B cell (primary cell): ENCODE measurements at regions not wholly inside any gene's neighbourhood (a gene's known extent, or its start where the extent isn't known, plus 50 kb on each side); places are given as distances from the start of the nearest gene placed in this dataset. TPM values are rescaled to one million over a fixed set of nuclear protein-coding genes. Genes with fewer than 3 reads are reported as not detected.

Source experiments
- ATAC-seq: fragments of 200-7000 bp; cut with Tn5 transposase; one replicate; pipeline ENCODE4 v1.10.0; 2021; ENCODE audit warnings: low read depth, mild to moderate bottlenecking, moderate number of reproducible peaks, moderate library complexity
- CTCF ChIA-PET: fragments of 350-600 bp; sonication (Branson Sonifier 250); formaldehyde crosslinking; loops from one replicate; lab custom pipeline; 2021; ENCODE audit warnings: antibody characterized with exemption, inconsistent platforms; lab: Charles Lee
- POLR2A ChIA-PET: fragments of 350-600 bp; sonication (Branson Sonifier 250); formaldehyde crosslinking; loops from one replicate; lab custom pipeline; 2021; ENCODE audit warnings: antibody characterized with exemption; lab: Charles Lee
- DNase-seq: peaks from one replicate; pipeline ENCODE4 v3.0.0; 2013
- H2AFZ ChIP-seq: 2 replicates; pipeline ENCODE4 v1.6.1; 2012; ENCODE audit warnings: mild to moderate bottlenecking, low read depth, low read length; ENCODE audit not compliant: insufficient read depth, poor library complexity, severe bottlenecking
- H3K27ac ChIP-seq, 2 donors: 1 replicate in 1 of 2; 2 replicates in 1 of 2; pipeline ENCODE4 v1.5.1; 2012 to 2013; ENCODE audit warnings: low read length in 2 of 2, mild to moderate bottlenecking in 2 of 2, moderate library complexity in 1 of 2
- H3K27me3 ChIP-seq, 4 experiments: fragments of 200-600 bp in 1 of 4; sonication (generic) in 1 of 4; replicated peaks in 1 of 4; 1 replicate in 2 of 4; 2 replicates in 2 of 4; pipeline versions ENCODE4 v1.6.1 to v1.7.0; 2013 to 2016; ENCODE audit warnings: low read length in 3 of 4, mild to moderate bottlenecking in 2 of 4, mixed read lengths in 1 of 4, moderate library complexity in 1 of 4; ENCODE audit not compliant: insufficient read depth in 4 of 4, control insufficient read depth in 3 of 4; ENCODE audit errors: control extremely low read depth in 1 of 4
- H3K36me3 ChIP-seq, 2 experiments: replicated peaks in 1 of 2; 1 replicate in 1 of 2; 2 replicates in 1 of 2; pipeline versions ENCODE4 v1.6.1 to v1.7.1; 2013; ENCODE audit warnings: low read length in 1 of 2; ENCODE audit not compliant: insufficient read depth in 2 of 2, control insufficient read depth in 1 of 2; ENCODE audit errors: control extremely low read depth in 1 of 2, extremely low read depth in 1 of 2
- H3K4me1 ChIP-seq, 2 donors: fragments of 200-600 bp in 1 of 2; sonication (generic) in 1 of 2; 1 replicate in 1 of 2; 2 replicates in 1 of 2; pipeline versions ENCODE4 v1.5.1 to v1.6.1; 2013 to 2017; ENCODE audit warnings: low read length in 2 of 2; ENCODE audit not compliant: control insufficient read depth in 2 of 2, insufficient read depth in 2 of 2
- H3K4me2 ChIP-seq: replicated peaks from 2 replicates; pipeline ENCODE3; 2012; ENCODE audit warnings: mild to moderate bottlenecking, low read depth, low read length; ENCODE audit not compliant: poor library complexity, severe bottlenecking
- H3K4me3 ChIP-seq, 5 experiments: fragments of 200-600 bp in 1 of 5; sonication (generic) in 1 of 5; 1 replicate in 3 of 5; 2 replicates in 2 of 5; pipeline versions ENCODE4 v1.5.1 to v1.7.0; 2011 to 2016; ENCODE audit warnings: low read length in 4 of 5, mild to moderate bottlenecking in 4 of 5, low read depth in 2 of 5, control low read depth in 1 of 5, moderate library complexity in 1 of 5; ENCODE audit not compliant: insufficient read depth in 1 of 5; ENCODE audit errors: control extremely low read depth in 1 of 5, extremely low read depth in 1 of 5
- H3K79me2 ChIP-seq: fragments of 200-600 bp; sonication (generic); one replicate; pipeline ENCODE4 v1.6.0; 2016; ENCODE audit warnings: low read length; ENCODE audit not compliant: control insufficient read depth, insufficient read depth
- H3K9ac ChIP-seq: fragments of 200-600 bp; sonication (generic); 2 replicates; pipeline ENCODE4 v1.6.1; 2017; ENCODE audit warnings: mild to moderate bottlenecking, low read length, moderate library complexity
- H3K9me3 ChIP-seq, 3 donors: one replicate each; pipeline versions ENCODE4 v1.6.1 to v1.7.1; 2013; ENCODE audit warnings: low read length in 2 of 3; ENCODE audit not compliant: control insufficient read depth in 2 of 3, insufficient read depth in 1 of 3; ENCODE audit errors: control extremely low read depth in 1 of 3
- H4K20me1 ChIP-seq: 2 replicates; pipeline ENCODE4 v1.6.0; 2012; ENCODE audit warnings: mild to moderate bottlenecking, low read length; ENCODE audit not compliant: insufficient read depth, control insufficient read depth, poor library complexity, severe bottlenecking
- H3K27ac Mint-ChIP-seq: one replicate; pipeline ENCODE4 v1.8.0; 2021; ENCODE audit warnings: mixed read lengths
- H3K27me3 Mint-ChIP-seq: one replicate; pipeline ENCODE4 v1.8.0; 2021; ENCODE audit warnings: mixed read lengths
- H3K4me1 Mint-ChIP-seq: one replicate; pipeline ENCODE4 v1.8.0; 2021; ENCODE audit warnings: mixed read lengths
- H3K4me3 Mint-ChIP-seq: one replicate; pipeline ENCODE4 v1.8.0; 2021; ENCODE audit warnings: mixed read lengths
- H3K9me3 Mint-ChIP-seq: one replicate; pipeline ENCODE4 v1.8.0; 2022; ENCODE audit warnings: mixed read lengths; ENCODE audit not compliant: insufficient read depth
- EZH2 ChIP-seq: IDR thresholded peaks from 2 replicates; pipeline ENCODE4 v1.6.1; 2012; ENCODE audit warnings: borderline replicate concordance, low read depth, mild to moderate bottlenecking, moderate library complexity, low read length; ENCODE audit not compliant: insufficient read depth, poor library complexity, severe bottlenecking
- whole genome bisulfite sequencing: methylation state at CpG from one replicate; pipeline ENCODE4 v1.1.5; 2013; ENCODE audit warnings: missing lambda C conversion rate; ENCODE audit not compliant: insufficient coverage; 5-methylcytosine and 5-hydroxymethylcytosine counted together
- intact Hi-C: fragments of 100-400 bp; cut with micrococcal nuclease; formaldehyde crosslinking; loops from one replicate; pipeline ENCODE4 v1.10.0; 2022
- small RNA-seq: library from RNA; depleted of rRNA; stranded (forward); fragments of <200 nt; gene quantifications from one replicate; pipeline ENCODE3, GENCODE V24; 2012; ENCODE audit warnings: low replicate concordance, low read depth; ENCODE audit not compliant: insufficient read length
- TF ChIP-seq, protein P1 (sequence below): fragments of 200-600 bp; IDR thresholded peaks from one replicate; pipeline ENCODE4 v1.8.0; 2022; ENCODE audit warnings: antibody characterized with exemption, mild to moderate bottlenecking

DNA sequence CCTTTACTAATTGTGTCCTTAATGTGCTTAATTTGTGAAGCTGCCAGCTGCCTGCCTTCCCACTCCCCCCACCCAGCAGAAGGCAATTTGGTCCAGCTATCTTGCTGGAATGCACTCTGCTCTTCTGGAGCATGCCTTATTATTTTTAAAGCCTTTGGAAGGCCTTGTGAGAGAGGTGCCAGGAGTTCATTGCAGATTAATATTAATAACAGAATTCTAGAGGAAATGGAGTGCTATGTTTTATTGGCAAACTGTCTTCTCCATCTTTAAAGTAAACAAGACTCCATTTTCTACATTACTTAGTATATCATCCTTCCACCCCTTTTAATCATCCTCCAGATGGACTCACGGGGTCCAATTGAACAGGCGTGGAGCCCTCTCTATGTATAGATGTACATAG is 50.8 kb upstream of the ZNF32 start:
- no peak overlapping the region for H3K4me2 ChIP-seq
- H4K20me1 ChIP-seq = no peaks in the 10 kb centered on the region
- no peaks in the 10 kb centered on the region for H3K4me1 ChIP-seq
- Mint-ChIP-seq H3K27me3 (peaks cover 14% of the 10 kb centered on the region), H3K9me3 (no peaks in the 10 kb centered on the region), H3K4me3 (no peak overlapping the region), H3K27ac (no peak overlapping the region), H3K4me1 (no peaks in the 10 kb centered on the region)
- ChIA-PET POLR2A (no interaction called here), CTCF (interaction anchor here (0.6 kb wide), 1 partner anchor 33 kb away, joined by 3 read pairs; no protein-coding TSS in a partner anchor)
- H3K36me3 ChIP-seq = no peaks in the 10 kb centered on the region
- H3K9me3 ChIP-seq = no peaks in the 10 kb centered on the region
- H3K4me3 ChIP-seq = no peak overlapping the region
- ATAC-seq = no peak
- H3K79me2 ChIP-seq = no peaks in the 10 kb centered on the region
- DNase-seq = no peak
- TF ChIP-seq, protein P1, sequence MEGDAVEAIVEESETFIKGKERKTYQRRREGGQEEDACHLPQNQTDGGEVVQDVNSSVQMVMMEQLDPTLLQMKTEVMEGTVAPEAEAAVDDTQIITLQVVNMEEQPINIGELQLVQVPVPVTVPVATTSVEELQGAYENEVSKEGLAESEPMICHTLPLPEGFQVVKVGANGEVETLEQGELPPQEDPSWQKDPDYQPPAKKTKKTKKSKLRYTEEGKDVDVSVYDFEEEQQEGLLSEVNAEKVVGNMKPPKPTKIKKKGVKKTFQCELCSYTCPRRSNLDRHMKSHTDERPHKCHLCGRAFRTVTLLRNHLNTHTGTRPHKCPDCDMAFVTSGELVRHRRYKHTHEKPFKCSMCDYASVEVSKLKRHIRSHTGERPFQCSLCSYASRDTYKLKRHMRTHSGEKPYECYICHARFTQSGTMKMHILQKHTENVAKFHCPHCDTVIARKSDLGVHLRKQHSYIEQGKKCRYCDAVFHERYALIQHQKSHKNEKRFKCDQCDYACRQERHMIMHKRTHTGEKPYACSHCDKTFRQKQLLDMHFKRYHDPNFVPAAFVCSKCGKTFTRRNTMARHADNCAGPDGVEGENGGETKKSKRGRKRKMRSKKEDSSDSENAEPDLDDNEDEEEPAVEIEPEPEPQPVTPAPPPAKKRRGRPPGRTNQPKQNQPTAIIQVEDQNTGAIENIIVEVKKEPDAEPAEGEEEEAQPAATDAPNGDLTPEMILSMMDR = no peak
- TF ChIP-seq EZH2 = no peak
- intact Hi-C loops = no loop called here
- no CpG with 5 or more reads among the region's 2 CpGs for WGBS
- no peaks in the 10 kb centered on the region for H3K27me3 ChIP-seq
- no peak overlapping the region for H3K27ac ChIP-seq
- no peak overlapping the region for H3K9ac ChIP-seq
- no peak overlapping the region for H2AFZ ChIP-seq

Small RNA genes lying in the stretch of these regions (small RNA-seq; reads per million reads assigned to genes)
- not detected for gene UQCRHP3
